Adipocyte (in vitro differentiated cells): ENCODE measurements at regions not wholly inside any gene's neighbourhood (a gene's known extent, or its start where the extent isn't known, plus 50 kb on each side); places are given as distances from the start of the nearest gene placed in this dataset.
"Not testable (repeated sequence)": the region's sequence is repeated elsewhere in the genome, so short reads cannot be mapped to it uniquely, and the experiment has no call there.

Experiments used
- DNase-seq: peaks from one replicate; pipeline ENCODE4 v3.0.0-alpha.2; 2015; ENCODE audit warnings: low read depth
- H3K27me3 ChIP-seq: replicated peaks from 2 replicates; pipeline ENCODE4 v1.7.0; 2013; ENCODE audit warnings: mild to moderate bottlenecking, low read length, moderate library complexity; ENCODE audit not compliant: control insufficient read depth, insufficient read depth
- H3K36me3 ChIP-seq: 2 replicates; pipeline ENCODE4 v1.7.0; 2013; ENCODE audit warnings: low read length, mild to moderate bottlenecking, moderate library complexity; ENCODE audit not compliant: control insufficient read depth, insufficient read depth, severe bottlenecking
- H3K4me1 ChIP-seq: 2 replicates; pipeline ENCODE4 v1.7.0; 2013; ENCODE audit warnings: mild to moderate bottlenecking, low read length, moderate library complexity; ENCODE audit not compliant: control insufficient read depth, insufficient read depth
- H3K4me3 ChIP-seq: 2 replicates; pipeline ENCODE4 v1.7.0; 2013; ENCODE audit warnings: mild to moderate bottlenecking, low read length, moderate library complexity
- H3K9ac ChIP-seq: 2 replicates; pipeline ENCODE4 v1.7.0; 2013; ENCODE audit warnings: mild to moderate bottlenecking, low read length, moderate library complexity
- H3K9me3 ChIP-seq: 2 replicates; pipeline ENCODE4 v1.7.0; 2013; ENCODE audit warnings: mild to moderate bottlenecking, low read length, moderate library complexity; ENCODE audit not compliant: control insufficient read depth

- no peak overlapping the region for H3K4me3 ChIP-seq
- H3K36me3 ChIP-seq = no peaks in the 10 kb centered on the region
- no peaks in the 10 kb centered on the region for H3K4me1 ChIP-seq
- no peak overlapping the region for H3K9ac ChIP-seq
- H3K27me3 ChIP-seq = no peaks in the 10 kb centered on the region
- DNase-seq = no peak
- no peaks in the 10 kb centered on the region for H3K9me3 ChIP-seq
Measured at GRCh38 chr17:22310717-22311686, 618.7 kb downstream of the KCNJ18 start.

- not testable (repeated sequence) for H3K36me3 ChIP-seq, DNase-seq, H3K27me3 ChIP-seq, H3K4me1 ChIP-seq, H3K9me3 ChIP-seq, H3K4me3 ChIP-seq, H3K9ac ChIP-seq
Measured at GRCh38 chr17:22321001-22321400, 628.7 kb downstream of the KCNJ18 start.

DNA sequence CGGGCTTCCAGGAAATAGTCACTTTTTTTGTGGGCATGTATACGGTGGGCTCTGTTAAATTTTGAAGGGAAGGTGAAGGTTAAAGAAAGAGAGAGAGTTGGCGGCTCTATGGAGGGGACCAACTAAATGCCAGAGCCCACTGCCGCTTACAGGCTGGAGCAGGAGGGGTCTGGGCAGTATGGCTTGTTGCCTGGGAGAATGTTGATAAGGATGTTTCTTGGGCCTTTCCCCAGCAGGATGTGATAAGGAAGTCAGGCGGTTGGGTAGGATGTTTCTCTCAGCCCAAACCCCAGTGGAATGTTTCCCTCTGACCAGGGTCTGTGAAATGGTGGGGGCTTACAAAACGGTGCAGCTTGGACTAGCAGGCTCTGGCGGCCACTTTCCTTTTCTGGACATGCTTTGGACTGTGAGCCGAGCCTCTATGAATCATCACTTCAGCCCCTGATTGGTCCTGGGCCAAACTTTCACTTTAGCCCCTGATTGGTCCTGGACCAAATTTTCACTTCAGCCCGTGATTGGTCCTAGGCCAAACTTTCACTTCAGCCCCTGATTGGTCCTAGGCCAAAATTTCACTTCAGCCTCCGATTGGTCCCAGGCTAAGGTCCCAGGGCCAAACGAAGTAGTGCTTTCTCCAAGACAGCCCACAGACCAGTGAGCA, 630.7 kb downstream of the KCNJ18 start:
- not testable (repeated sequence) for H3K36me3 ChIP-seq, H3K4me3 ChIP-seq, H3K9ac ChIP-seq, H3K9me3 ChIP-seq, H3K27me3 ChIP-seq, DNase-seq, H3K4me1 ChIP-seq

DNA sequence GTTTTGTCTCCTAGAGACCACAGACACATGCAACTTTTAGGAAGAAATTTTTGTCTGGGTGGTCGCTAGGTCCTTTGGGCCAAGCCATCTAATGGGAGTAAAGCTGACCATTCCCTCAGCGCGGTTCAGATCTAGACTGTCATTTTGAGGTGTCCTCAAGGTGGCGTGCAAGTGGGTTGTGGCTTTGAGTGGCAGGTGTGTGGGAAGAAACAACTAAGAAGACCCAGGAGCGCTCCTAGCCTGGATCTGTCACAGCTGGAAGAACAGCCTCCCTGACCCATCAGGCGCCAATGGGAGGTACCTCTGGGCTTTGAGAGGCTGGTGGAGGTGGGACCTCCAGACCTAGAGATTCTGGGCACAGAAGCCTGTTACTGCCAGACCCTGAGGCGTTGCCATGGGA, 645.1 kb downstream of the KCNJ18 start:
- H3K9me3 ChIP-seq = no peaks in the 10 kb centered on the region
- H3K9ac ChIP-seq = no peak overlapping the region
- no peaks in the 10 kb centered on the region for H3K27me3 ChIP-seq
- no peaks in the 10 kb centered on the region for H3K4me1 ChIP-seq
- no peaks in the 10 kb centered on the region for H3K36me3 ChIP-seq
- H3K4me3 ChIP-seq = no peak overlapping the region
- DNase-seq = no peak

GRCh38 chr17:22356603-22357002, 664.3 kb downstream of the KCNJ18 start:
- not testable (repeated sequence) for H3K27me3 ChIP-seq, H3K4me1 ChIP-seq, H3K9me3 ChIP-seq, H3K9ac ChIP-seq, DNase-seq, H3K36me3 ChIP-seq, H3K4me3 ChIP-seq

DNA sequence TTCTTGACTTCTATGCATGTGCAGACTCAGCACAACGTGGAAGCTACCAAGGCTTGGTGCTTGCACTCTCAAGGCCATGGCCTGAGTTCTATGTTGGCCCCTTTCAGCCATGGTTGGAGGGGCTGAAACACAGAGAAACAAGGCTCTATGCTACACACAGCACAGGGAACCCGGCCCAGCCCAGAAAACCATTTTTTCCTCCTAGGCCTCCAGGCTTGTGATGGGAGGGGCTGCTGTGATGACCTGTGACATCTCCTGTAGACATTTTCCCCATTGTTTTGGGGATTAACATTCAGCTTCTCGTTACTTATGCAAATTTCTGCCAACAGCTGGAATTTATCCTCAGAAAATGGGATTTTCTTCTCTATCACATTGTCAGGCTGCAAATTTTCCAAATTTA, 678.7 kb downstream of the KCNJ18 start:
- not testable (repeated sequence) for DNase-seq, H3K4me3 ChIP-seq, H3K4me1 ChIP-seq, H3K9ac ChIP-seq, H3K27me3 ChIP-seq, H3K9me3 ChIP-seq, H3K36me3 ChIP-seq

- Histone ChIP-seq H3K27me3 (no peaks in the 10 kb centered on the region), H3K9ac (no peak overlapping the region), H3K4me1 (no peaks in the 10 kb centered on the region), H3K9me3 (no peaks in the 10 kb centered on the region), H3K4me3 (no peak overlapping the region), H3K36me3 (no peaks in the 10 kb centered on the region)
- DNase-seq = no peak
Measured at GRCh38 chr17:22373911-22374310, 681.6 kb downstream of the KCNJ18 start.

DNA sequence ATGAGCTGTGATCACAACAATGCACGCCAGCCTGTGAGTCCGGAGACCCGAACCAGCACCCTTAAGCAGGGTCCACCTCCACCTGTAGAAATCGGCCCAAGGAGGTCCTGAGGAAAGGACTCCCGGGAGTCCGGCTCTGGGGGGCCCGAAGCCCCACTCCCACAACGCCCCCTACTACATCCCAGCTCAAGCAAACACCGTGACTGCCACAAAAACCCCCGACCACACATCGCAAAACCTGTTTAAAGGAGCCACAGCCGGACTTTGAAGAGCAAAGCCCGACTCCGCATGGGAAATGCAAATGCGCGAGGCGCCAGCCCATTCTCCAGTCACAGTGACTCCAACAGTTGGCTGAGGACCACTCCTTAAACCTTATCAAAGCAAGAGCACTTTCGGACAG, 682.4 kb downstream of the KCNJ18 start:
- Histone ChIP-seq H3K36me3 (no peaks in the 10 kb centered on the region), H3K9me3 (no peaks in the 10 kb centered on the region), H3K27me3 (no peaks in the 10 kb centered on the region), H3K9ac (no peak overlapping the region), H3K4me3 (no peak overlapping the region), H3K4me1 (no peaks in the 10 kb centered on the region)
- DNase-seq = no peak

DNA sequence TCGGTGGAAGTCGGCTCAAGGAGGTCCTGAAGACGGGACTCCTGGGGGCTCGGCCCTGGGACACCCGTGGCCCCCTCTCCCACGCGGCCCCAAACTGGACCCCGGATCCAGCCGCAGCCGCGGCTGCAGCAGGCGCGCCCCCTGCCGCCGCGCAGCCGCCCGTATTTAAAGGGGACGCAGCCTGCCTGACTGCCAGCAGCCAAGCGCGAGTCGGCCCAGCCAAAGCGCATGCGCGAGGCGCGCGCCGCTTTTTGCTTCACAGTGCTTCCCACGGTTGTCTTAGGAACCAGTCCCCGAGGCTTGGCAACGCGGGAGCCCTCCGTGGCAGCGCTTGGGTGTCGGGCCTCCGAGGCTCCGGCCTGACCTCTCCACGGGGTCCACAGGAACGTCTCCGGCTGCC, 684.4 kb downstream of the KCNJ18 start:
- H3K4me1 ChIP-seq, H3K36me3 ChIP-seq, H3K9ac ChIP-seq, H3K4me3 ChIP-seq, H3K9me3 ChIP-seq, H3K27me3 ChIP-seq, DNase-seq: not testable (repeated sequence)

- H3K36me3 ChIP-seq, H3K4me3 ChIP-seq, H3K9me3 ChIP-seq, H3K27me3 ChIP-seq, DNase-seq, H3K4me1 ChIP-seq, H3K9ac ChIP-seq: not testable (repeated sequence)
Measured at GRCh38 chr17:22378748-22379147, 686.4 kb downstream of the KCNJ18 start.

DNA sequence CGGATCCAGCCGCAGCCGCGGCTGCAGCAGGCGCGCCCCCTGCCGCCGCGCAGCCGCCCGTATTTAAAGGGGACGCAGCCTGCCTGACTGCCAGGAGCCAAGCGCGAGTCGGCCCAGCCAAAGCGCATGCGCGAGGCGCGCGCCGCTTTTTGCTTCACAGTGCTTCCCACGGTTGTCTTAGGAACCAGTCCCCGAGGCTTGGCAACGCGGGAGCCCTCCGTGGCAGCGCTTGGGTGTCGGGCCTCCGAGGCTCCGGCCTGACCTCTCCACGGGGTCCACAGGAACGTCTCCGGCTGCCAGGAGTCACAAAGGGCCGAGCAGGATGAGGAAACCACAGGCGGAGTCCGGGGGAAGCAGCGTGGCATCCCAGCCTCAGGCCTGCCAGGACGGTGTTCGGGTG, 689.3 kb downstream of the KCNJ18 start:
- not testable (repeated sequence) for H3K36me3 ChIP-seq, DNase-seq, H3K9ac ChIP-seq, H3K4me3 ChIP-seq, H3K27me3 ChIP-seq, H3K9me3 ChIP-seq, H3K4me1 ChIP-seq
